WTC11 (cell line): ENCODE measurements at regions not wholly inside any gene's neighbourhood (a gene's known extent, or its start where the extent isn't known, plus 50 kb on each side); places are given as distances from the start of the nearest gene placed in this dataset.
A peak's percentile ranks its signal among the peaks of the same experiment; 100 is the strongest.

ENCODE experiments used
- ATAC-seq: fragments of 200-7000 bp; cut with Tn5 transposase; 2 replicates; pipeline ENCODE4 v1.10.0; 2021; ENCODE audit warnings: mild to moderate bottlenecking, moderate library complexity
- CTCF ChIA-PET: fragments of 300-600 bp; sonication (Branson Sonifier 250); formaldehyde crosslinking; loops from one replicate; lab custom pipeline; 2021; ENCODE audit warnings: antibody characterized with exemption; lab: Charles Lee
- POLR2A ChIA-PET: fragments of 350-600 bp; sonication (Branson Sonifier 250); formaldehyde crosslinking; loops from one replicate; lab custom pipeline; 2021; ENCODE audit warnings: antibody characterized with exemption; lab: Charles Lee
- DNase-seq: peaks from one replicate; pipeline ENCODE4 v3.0.0; 2021; ENCODE audit warnings: low spot score
- H3K27ac Mint-ChIP-seq: 2 replicates; pipeline ENCODE4 v1.8.0; 2021; ENCODE audit warnings: mixed read lengths
- H3K27me3 Mint-ChIP-seq: 2 replicates; pipeline ENCODE4 v1.8.0; 2021; ENCODE audit warnings: low read depth, mild to moderate bottlenecking, moderate library complexity, mixed read lengths
- H3K36me3 Mint-ChIP-seq: 2 replicates; pipeline ENCODE4 v1.8.0; 2021; ENCODE audit warnings: mixed read lengths
- H3K4me1 Mint-ChIP-seq: 2 replicates; pipeline ENCODE4 v1.8.0; 2022; ENCODE audit warnings: mixed read lengths
- H3K4me3 Mint-ChIP-seq: 2 replicates; pipeline ENCODE4 v1.8.0; 2021; ENCODE audit warnings: mild to moderate bottlenecking, moderate library complexity, mixed read lengths
- H3K9me3 Mint-ChIP-seq: 2 replicates; pipeline ENCODE4 v1.8.0; 2021; ENCODE audit warnings: mixed read lengths
- ATF1 ChIP-seq: sonication (generic); formaldehyde crosslinking; IDR thresholded peaks from 2 replicates; pipeline ENCODE4 v1.8.1; 2023; ENCODE audit warnings: mild to moderate bottlenecking, moderate library complexity, missing genetic modification reagents
- CREB1 ChIP-seq: sonication (generic); formaldehyde crosslinking; IDR thresholded peaks from 2 replicates; pipeline ENCODE4 v1.8.0; 2023; ENCODE audit warnings: mild to moderate bottlenecking, missing genetic modification reagents
- CREM ChIP-seq: sonication (generic); formaldehyde crosslinking; IDR thresholded peaks from 2 replicates; pipeline ENCODE4 v1.8.1; 2022; ENCODE audit warnings: mild to moderate bottlenecking, missing genetic modification reagents, moderate library complexity
- CTCF ChIP-seq: fragments of 200-600 bp; IDR thresholded peaks from 2 replicates; pipeline ENCODE4 v1.8.0; 2022; ENCODE audit warnings: antibody characterized with exemption
- ETV6 ChIP-seq: sonication (generic); formaldehyde crosslinking; IDR thresholded peaks from 2 replicates; pipeline ENCODE4 v1.8.1; 2022; ENCODE audit warnings: mild to moderate bottlenecking, missing genetic modification reagents
- GABPB1 ChIP-seq: sonication (generic); formaldehyde crosslinking; IDR thresholded peaks from 2 replicates; pipeline ENCODE4 v1.8.1; 2023; ENCODE audit warnings: mild to moderate bottlenecking, missing genetic modification reagents
- NFE2L1 ChIP-seq: sonication (generic); formaldehyde crosslinking; IDR thresholded peaks from 2 replicates; pipeline ENCODE4 v1.8.1; 2023; ENCODE audit warnings: missing genetic modification reagents
- NR2C2 ChIP-seq: sonication (generic); formaldehyde crosslinking; IDR thresholded peaks from 2 replicates; pipeline ENCODE4 v1.8.0; 2022; ENCODE audit warnings: mild to moderate bottlenecking, missing genetic modification reagents
- PRRX2 ChIP-seq: fragments of 250-450 bp; sonication (Bioruptor Pico); IDR thresholded peaks from 2 replicates; pipeline ENCODE4 v1.8.0; 2021; ENCODE audit warnings: mild to moderate bottlenecking
- RORB ChIP-seq: fragments of 250-450 bp; sonication (Bioruptor Pico); IDR thresholded peaks from 2 replicates; pipeline ENCODE4 v1.9.0; 2021; ENCODE audit warnings: mild to moderate bottlenecking
- USF1 ChIP-seq: sonication (generic); formaldehyde crosslinking; IDR thresholded peaks from 2 replicates; pipeline ENCODE4 v1.8.0; 2022; ENCODE audit warnings: mild to moderate bottlenecking, missing genetic modification reagents
- ZNF423 ChIP-seq: fragments of 250-450 bp; sonication (Bioruptor Pico); IDR thresholded peaks from 2 replicates; pipeline ENCODE4 v2.1.2; 2022; ENCODE audit warnings: mild to moderate bottlenecking, moderate library complexity
- ZNF671 ChIP-seq: fragments of 250-450 bp; sonication (Bioruptor Pico); IDR thresholded peaks from 2 replicates; pipeline ENCODE4 v1.8.0; 2021; ENCODE audit warnings: mild to moderate bottlenecking
- TF ChIP-seq, protein P1 (sequence below): sonication (generic); formaldehyde crosslinking; IDR thresholded peaks from 2 replicates; pipeline ENCODE4 v1.8.0; 2023; ENCODE audit warnings: missing genetic modification reagents, mild to moderate bottlenecking, borderline replicate concordance
- TF ChIP-seq, protein P2 (sequence below): sonication (generic); formaldehyde crosslinking; IDR thresholded peaks from 2 replicates; pipeline ENCODE4 v1.8.1; 2023; ENCODE audit warnings: mild to moderate bottlenecking, missing genetic modification reagents, moderate library complexity
- TF ChIP-seq, protein P3 (sequence below): sonication (generic); formaldehyde crosslinking; IDR thresholded peaks from 2 replicates; pipeline ENCODE4 v1.8.1; 2023; ENCODE audit warnings: mild to moderate bottlenecking, missing genetic modification reagents, borderline replicate concordance
- TF ChIP-seq, protein P4 (sequence below): sonication (generic); formaldehyde crosslinking; IDR thresholded peaks from 2 replicates; pipeline ENCODE4 v1.8.1; 2022; ENCODE audit warnings: missing genetic modification reagents, borderline replicate concordance
- TF ChIP-seq, protein P5 (sequence below): sonication (generic); formaldehyde crosslinking; IDR thresholded peaks from 2 replicates; pipeline ENCODE4 v1.8.1; 2023; ENCODE audit warnings: mild to moderate bottlenecking, missing genetic modification reagents
- TF ChIP-seq, protein P6 (sequence below): sonication (generic); formaldehyde crosslinking; IDR thresholded peaks from 2 replicates; pipeline ENCODE4 v1.8.1; 2023; ENCODE audit warnings: mild to moderate bottlenecking, missing genetic modification reagents, moderate library complexity
- TF ChIP-seq, protein P7 (sequence below): sonication (generic); formaldehyde crosslinking; conservative IDR thresholded peaks from 2 replicates; pipeline ENCODE4 v1.8.1; 2022; ENCODE audit warnings: mild to moderate bottlenecking, missing genetic modification reagents

DNA sequence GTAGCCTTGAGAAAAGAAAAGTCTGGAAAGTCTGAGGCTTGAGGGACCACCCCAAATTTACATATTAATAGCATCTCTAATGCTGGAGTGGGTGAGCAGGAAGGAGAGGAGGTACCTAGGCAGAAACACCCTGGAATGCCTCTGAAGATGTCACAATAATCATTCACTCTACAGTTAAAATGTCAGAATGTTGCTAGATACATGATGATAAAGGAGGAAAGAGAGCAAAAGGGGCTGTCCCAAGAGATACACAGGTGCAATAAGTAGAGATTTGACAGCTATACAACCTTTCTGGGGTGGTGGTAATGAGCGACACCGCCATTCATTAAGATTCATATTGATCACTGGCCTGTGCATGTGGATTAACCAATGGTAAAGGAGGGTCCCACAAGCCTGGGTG lies 540.5 kb upstream of the FBXO33 start:
- Mint-ChIP-seq H3K36me3 (no peaks in the 10 kb centered on the region), H3K27me3 (no peaks in the 10 kb centered on the region), H3K4me3 (no peak overlapping the region), H3K27ac (no peak overlapping the region), H3K4me1 (peaks cover 12% of the 10 kb centered on the region), H3K9me3 (no peaks in the 10 kb centered on the region)
- ChIA-PET POLR2A (no interaction called here), CTCF (no interaction called here)
- ATAC-seq (peak; percentile 41; the same call in 1 of the 2 replicates), DNase-seq (no peak)
- TF ChIP-seq, protein P1, sequence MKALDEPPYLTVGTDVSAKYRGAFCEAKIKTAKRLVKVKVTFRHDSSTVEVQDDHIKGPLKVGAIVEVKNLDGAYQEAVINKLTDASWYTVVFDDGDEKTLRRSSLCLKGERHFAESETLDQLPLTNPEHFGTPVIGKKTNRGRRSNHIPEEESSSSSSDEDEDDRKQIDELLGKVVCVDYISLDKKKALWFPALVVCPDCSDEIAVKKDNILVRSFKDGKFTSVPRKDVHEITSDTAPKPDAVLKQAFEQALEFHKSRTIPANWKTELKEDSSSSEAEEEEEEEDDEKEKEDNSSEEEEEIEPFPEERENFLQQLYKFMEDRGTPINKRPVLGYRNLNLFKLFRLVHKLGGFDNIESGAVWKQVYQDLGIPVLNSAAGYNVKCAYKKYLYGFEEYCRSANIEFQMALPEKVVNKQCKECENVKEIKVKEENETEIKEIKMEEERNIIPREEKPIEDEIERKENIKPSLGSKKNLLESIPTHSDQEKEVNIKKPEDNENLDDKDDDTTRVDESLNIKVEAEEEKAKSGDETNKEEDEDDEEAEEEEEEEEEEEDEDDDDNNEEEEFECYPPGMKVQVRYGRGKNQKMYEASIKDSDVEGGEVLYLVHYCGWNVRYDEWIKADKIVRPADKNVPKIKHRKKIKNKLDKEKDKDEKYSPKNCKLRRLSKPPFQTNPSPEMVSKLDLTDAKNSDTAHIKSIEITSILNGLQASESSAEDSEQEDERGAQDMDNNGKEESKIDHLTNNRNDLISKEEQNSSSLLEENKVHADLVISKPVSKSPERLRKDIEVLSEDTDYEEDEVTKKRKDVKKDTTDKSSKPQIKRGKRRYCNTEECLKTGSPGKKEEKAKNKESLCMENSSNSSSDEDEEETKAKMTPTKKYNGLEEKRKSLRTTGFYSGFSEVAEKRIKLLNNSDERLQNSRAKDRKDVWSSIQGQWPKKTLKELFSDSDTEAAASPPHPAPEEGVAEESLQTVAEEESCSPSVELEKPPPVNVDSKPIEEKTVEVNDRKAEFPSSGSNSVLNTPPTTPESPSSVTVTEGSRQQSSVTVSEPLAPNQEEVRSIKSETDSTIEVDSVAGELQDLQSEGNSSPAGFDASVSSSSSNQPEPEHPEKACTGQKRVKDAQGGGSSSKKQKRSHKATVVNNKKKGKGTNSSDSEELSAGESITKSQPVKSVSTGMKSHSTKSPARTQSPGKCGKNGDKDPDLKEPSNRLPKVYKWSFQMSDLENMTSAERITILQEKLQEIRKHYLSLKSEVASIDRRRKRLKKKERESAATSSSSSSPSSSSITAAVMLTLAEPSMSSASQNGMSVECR (CRISPR knock-in tag) = no peak
- TF ChIP-seq CREB1 (CRISPR knock-in tag) = no peak
- no peak for TF ChIP-seq PRRX2
- TF ChIP-seq, protein P2, sequence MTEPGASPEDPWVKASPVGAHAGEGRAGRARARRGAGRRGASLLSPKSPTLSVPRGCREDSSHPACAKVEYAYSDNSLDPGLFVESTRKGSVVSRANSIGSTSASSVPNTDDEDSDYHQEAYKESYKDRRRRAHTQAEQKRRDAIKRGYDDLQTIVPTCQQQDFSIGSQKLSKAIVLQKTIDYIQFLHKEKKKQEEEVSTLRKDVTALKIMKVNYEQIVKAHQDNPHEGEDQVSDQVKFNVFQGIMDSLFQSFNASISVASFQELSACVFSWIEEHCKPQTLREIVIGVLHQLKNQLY (CRISPR knock-in tag) = no peak
- TF ChIP-seq, protein P3, sequence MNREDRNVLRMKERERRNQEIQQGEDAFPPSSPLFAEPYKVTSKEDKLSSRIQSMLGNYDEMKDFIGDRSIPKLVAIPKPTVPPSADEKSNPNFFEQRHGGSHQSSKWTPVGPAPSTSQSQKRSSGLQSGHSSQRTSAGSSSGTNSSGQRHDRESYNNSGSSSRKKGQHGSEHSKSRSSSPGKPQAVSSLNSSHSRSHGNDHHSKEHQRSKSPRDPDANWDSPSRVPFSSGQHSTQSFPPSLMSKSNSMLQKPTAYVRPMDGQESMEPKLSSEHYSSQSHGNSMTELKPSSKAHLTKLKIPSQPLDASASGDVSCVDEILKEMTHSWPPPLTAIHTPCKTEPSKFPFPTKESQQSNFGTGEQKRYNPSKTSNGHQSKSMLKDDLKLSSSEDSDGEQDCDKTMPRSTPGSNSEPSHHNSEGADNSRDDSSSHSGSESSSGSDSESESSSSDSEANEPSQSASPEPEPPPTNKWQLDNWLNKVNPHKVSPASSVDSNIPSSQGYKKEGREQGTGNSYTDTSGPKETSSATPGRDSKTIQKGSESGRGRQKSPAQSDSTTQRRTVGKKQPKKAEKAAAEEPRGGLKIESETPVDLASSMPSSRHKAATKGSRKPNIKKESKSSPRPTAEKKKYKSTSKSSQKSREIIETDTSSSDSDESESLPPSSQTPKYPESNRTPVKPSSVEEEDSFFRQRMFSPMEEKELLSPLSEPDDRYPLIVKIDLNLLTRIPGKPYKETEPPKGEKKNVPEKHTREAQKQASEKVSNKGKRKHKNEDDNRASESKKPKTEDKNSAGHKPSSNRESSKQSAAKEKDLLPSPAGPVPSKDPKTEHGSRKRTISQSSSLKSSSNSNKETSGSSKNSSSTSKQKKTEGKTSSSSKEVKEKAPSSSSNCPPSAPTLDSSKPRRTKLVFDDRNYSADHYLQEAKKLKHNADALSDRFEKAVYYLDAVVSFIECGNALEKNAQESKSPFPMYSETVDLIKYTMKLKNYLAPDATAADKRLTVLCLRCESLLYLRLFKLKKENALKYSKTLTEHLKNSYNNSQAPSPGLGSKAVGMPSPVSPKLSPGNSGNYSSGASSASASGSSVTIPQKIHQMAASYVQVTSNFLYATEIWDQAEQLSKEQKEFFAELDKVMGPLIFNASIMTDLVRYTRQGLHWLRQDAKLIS = no peak
- TF ChIP-seq, protein P4, sequence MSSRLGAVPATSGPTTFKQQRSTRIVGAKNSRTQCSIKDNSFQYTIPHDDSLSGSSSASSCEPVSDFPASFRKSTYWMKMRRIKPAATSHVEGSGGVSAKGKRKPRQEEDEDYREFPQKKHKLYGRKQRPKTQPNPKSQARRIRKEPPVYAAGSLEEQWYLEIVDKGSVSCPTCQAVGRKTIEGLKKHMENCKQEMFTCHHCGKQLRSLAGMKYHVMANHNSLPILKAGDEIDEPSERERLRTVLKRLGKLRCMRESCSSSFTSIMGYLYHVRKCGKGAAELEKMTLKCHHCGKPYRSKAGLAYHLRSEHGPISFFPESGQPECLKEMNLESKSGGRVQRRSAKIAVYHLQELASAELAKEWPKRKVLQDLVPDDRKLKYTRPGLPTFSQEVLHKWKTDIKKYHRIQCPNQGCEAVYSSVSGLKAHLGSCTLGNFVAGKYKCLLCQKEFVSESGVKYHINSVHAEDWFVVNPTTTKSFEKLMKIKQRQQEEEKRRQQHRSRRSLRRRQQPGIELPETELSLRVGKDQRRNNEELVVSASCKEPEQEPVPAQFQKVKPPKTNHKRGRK (CRISPR knock-in tag) = no peak
- no peak for TF ChIP-seq ZNF423 (CRISPR knock-in tag)
- no peak for TF ChIP-seq CREM (CRISPR knock-in tag)
- no peak for TF ChIP-seq GABPB1 (CRISPR knock-in tag)
- TF ChIP-seq CTCF = no peak
- no peak for TF ChIP-seq ZNF671 (CRISPR knock-in tag)
- TF ChIP-seq, protein P5, sequence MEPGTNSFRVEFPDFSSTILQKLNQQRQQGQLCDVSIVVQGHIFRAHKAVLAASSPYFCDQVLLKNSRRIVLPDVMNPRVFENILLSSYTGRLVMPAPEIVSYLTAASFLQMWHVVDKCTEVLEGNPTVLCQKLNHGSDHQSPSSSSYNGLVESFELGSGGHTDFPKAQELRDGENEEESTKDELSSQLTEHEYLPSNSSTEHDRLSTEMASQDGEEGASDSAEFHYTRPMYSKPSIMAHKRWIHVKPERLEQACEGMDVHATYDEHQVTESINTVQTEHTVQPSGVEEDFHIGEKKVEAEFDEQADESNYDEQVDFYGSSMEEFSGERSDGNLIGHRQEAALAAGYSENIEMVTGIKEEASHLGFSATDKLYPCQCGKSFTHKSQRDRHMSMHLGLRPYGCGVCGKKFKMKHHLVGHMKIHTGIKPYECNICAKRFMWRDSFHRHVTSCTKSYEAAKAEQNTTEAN = no peak
- TF ChIP-seq NR2C2 (CRISPR knock-in tag) = no peak
- TF ChIP-seq, protein P6, sequence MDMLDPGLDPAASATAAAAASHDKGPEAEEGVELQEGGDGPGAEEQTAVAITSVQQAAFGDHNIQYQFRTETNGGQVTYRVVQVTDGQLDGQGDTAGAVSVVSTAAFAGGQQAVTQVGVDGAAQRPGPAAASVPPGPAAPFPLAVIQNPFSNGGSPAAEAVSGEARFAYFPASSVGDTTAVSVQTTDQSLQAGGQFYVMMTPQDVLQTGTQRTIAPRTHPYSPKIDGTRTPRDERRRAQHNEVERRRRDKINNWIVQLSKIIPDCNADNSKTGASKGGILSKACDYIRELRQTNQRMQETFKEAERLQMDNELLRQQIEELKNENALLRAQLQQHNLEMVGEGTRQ (CRISPR knock-in tag) = no peak
- TF ChIP-seq USF1 (CRISPR knock-in tag) = no peak
- TF ChIP-seq NFE2L1 (CRISPR knock-in tag) = no peak
- TF ChIP-seq, protein P7, sequence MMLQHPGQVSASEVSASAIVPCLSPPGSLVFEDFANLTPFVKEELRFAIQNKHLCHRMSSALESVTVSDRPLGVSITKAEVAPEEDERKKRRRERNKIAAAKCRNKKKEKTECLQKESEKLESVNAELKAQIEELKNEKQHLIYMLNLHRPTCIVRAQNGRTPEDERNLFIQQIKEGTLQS (CRISPR knock-in tag) = no peak
- no peak for TF ChIP-seq ETV6 (CRISPR knock-in tag)
- TF ChIP-seq RORB (CRISPR knock-in tag) = no peak
- no peak for TF ChIP-seq ATF1 (CRISPR knock-in tag)
